ENCODE measurements at regions not wholly inside any gene's neighbourhood (a gene's known extent, or its start where the extent isn't known, plus 50 kb on each side); places are given as distances from the start of the nearest gene placed in this dataset.

DNA sequence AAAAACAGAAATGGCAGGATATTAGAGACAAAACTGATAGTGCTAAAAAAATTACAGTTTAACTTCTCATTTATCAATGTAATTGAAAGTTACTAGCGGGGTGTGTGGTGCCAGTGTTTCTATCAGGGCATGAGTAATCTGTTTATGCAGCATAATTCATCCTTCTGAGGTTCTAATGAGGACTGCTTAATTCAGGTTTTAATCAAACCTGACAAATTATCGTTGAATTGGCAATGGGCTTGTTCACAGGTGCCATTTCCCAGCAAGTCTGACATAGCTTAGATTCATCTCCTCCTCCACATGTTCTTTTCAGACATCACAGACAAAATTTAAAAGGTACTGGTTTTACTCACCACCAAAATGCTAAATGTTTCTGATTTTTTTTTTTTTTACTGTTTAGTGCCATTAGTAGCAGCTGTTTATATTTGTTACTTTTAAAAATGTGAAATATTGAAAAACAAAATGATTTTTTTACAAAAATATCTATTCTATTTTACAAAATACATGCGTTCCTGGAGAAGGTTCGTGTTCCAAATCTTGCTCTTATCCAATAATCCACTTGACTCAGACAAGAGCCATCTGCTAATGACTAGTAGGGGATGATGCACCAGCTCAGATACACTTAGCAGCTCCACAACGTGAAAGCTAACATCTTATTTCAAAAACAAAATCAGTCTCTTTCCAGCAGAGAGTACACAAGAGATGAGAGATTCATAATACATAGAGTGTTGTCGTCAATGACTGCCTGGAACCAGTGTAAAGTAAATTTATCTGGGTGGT is 447.7 kb upstream of the DPPA4 start:
- DNase-seq (ENCODE audit: low read depth) = no peak
- TF ChIP-seq, protein P1, sequence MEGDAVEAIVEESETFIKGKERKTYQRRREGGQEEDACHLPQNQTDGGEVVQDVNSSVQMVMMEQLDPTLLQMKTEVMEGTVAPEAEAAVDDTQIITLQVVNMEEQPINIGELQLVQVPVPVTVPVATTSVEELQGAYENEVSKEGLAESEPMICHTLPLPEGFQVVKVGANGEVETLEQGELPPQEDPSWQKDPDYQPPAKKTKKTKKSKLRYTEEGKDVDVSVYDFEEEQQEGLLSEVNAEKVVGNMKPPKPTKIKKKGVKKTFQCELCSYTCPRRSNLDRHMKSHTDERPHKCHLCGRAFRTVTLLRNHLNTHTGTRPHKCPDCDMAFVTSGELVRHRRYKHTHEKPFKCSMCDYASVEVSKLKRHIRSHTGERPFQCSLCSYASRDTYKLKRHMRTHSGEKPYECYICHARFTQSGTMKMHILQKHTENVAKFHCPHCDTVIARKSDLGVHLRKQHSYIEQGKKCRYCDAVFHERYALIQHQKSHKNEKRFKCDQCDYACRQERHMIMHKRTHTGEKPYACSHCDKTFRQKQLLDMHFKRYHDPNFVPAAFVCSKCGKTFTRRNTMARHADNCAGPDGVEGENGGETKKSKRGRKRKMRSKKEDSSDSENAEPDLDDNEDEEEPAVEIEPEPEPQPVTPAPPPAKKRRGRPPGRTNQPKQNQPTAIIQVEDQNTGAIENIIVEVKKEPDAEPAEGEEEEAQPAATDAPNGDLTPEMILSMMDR (conservative IDR thresholded peaks at IDR 0.05; ENCODE audit: low read depth, low read length) = no peak
- H3K4me3 ChIP-seq (ENCODE audit: low read length) = no peak overlapping the region

DNA sequence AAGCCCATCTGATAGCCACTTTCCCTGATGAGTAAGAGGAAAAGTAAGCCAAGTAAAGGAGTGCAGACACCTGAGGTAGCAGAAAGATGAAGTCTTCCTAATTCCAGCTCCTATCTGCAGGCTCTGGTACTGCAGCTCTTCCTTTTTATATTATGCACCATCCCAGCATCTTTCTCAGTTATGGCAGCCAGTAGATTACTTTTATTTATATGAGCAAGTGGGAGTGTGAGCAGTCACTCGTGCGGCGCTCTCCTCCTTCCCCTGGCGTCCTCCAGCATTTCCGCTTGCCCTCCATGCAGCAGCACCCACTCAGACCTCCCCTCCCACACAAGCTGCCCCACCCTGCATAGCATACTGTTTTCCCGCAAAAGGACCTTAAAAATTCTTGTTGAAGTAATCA is 465.9 kb upstream of the DPPA4 start:
- DNase-seq (ENCODE audit: low read depth) = no peak

DNA sequence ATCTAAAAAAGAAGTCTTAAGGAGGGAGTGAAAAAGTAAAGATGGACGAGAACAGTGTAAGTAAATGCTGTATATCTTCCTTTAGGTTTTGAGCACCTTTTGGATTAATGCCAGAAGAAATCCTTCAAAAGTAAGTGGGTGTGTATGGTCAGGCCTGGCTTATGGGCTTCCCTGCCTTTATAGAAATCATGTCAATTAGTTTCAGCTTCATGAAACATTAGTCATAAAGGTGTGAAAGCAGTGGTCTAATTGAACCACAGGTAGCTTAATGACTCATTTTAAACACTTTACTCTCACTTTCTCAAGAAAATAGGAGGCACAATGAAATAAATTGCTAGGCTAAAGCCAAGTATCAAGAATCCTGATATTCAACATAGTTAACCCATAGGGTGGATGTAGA is 467.4 kb upstream of the DPPA4 start:
- no peak overlapping the region for H3K4me3 ChIP-seq (ENCODE audit: low read length)
- TF ChIP-seq, protein P1 (conservative IDR thresholded peaks at IDR 0.05; ENCODE audit: low read depth, low read length) = no peak
- no peak for DNase-seq (ENCODE audit: low read depth)

More for the DNA sequence above, 465.9 kb upstream of the DPPA4 start:
- TF ChIP-seq, protein P1 (conservative IDR thresholded peaks at IDR 0.05; ENCODE audit: low read depth, low read length) = peak; percentile 55
- no peak overlapping the region for H3K4me3 ChIP-seq (ENCODE audit: low read length)

DNA sequence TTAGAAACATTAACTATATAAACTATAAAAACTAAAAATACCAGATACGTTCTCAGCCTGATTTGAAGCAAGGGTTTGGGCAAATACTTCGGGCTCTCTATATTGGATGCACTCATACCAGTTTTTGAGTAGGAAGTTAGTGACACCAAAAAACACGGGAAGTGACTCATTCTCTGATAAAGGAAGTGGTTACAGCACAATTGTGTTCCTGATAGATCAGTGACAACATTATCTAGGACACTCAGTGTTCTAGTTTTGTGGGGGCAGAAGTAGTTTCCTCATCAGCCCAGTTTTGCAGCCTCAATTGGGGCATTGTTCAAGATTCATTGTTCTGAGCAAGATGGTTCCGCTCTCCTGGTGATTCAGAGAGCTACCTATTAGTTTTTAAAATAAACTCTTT is 469.6 kb upstream of the DPPA4 start:
- H3K4me3 ChIP-seq (ENCODE audit: low read length) = no peak overlapping the region
- no peak for DNase-seq (ENCODE audit: low read depth)
- TF ChIP-seq, protein P1 (conservative IDR thresholded peaks at IDR 0.05; ENCODE audit: low read depth, low read length) = no peak

DNA sequence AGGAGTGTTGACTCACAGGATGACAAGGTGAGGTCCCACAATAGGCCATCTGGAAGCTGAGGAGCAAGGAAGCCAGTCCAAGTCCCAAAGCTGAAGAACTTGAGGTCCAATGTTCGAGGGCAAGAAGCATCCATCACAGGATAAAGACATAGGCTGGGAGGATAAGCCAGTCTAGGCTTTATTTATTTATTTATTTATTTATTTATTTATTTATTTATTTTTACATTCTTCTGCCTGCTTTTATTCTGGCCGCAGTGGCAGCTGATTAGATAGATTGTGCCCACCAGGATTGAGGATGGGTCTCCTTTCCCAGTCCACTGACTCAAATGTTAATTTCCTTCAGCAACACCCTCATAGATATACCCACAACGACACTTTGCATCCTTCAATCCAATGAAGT is 472.2 kb upstream of the DPPA4 start:
- no peak for DNase-seq (ENCODE audit: low read depth)
- no peak overlapping the region for H3K4me3 ChIP-seq (ENCODE audit: low read length)
- TF ChIP-seq, protein P1 (conservative IDR thresholded peaks at IDR 0.05; ENCODE audit: low read depth, low read length) = no peak

DNA sequence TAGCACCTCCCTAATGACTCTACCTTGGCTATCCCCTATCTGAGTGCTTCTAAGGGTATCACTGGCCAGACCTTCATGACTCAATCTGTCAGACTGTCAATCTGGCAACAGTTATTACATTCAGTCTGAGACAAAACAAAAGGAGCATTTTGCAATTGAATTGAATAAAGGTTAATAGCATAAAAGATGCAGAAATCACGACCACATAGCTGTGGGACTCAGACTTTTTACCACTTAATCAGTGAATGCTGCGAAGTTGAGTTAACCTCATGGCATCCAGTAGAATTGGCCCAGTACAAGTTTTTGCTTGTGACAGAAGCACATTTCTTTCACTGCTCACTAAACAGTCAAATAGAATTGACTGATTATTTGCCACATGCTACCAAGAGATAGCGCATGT is 480.7 kb upstream of the DPPA4 start:
- no peak overlapping the region for H3K4me3 ChIP-seq (ENCODE audit: low read length)
- DNase-seq (ENCODE audit: low read depth) = no peak
- TF ChIP-seq, protein P1 (conservative IDR thresholded peaks at IDR 0.05; ENCODE audit: low read depth, low read length) = no peak

DNA sequence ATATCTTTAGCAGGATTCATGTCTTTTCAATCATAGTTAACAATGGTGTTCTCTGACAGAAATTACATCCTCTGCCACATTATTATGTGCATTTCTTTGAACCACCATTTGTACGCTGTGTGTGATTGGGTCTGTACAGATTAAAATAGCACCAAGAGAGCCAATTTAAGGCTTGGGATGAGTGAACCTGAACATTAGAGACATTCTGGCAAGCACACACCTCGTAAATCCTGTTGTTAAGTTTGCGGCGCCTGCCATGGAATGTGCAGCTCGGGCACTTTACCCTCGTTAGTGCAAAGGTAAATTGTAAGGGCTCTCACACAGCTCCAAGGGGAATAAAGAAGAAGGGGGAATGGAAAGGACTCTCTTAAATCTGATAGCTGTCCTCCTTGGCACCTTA is 482.4 kb upstream of the DPPA4 start:
- no peak overlapping the region for H3K4me3 ChIP-seq (ENCODE audit: low read length)
- TF ChIP-seq, protein P1 (conservative IDR thresholded peaks at IDR 0.05; ENCODE audit: low read depth, low read length) = no peak
- no peak for DNase-seq (ENCODE audit: low read depth)
